GM21423 (cell line): ENCODE measurements at regions not wholly inside any gene's neighbourhood (a gene's known extent, or its start where the extent isn't known, plus 50 kb on each side); places are given as distances from the start of the nearest gene placed in this dataset.

ENCODE experiments used
- ATAC-seq: cut with Tn5 transposase; IDR thresholded peaks from one replicate; pipeline ENCODE4 v1.9.1; 2021; ENCODE audit warnings: mild to moderate bottlenecking, moderate library complexity; ENCODE audit not compliant: unreplicated experiment

DNA sequence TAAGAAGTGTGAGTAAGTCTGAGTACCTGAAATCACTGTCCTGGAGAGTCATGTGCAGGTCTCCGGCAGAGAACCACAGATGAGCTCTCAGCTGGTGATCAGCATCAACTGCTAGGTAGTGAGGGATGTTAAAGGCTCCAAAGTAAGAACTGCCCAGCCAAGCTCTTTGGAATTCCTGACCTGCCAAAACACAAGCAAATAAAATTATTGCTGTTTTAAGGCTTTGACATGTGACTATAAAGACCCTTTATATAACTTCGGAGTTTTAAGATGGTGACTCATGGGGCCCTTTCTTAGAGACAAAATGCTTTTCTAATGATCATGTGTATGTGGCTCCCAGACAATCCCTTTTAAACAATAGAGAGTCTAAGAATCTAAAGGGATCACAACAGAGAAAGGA lies 855.7 kb downstream of the TRIB2 start:
- ATAC-seq: no peak

DNA sequence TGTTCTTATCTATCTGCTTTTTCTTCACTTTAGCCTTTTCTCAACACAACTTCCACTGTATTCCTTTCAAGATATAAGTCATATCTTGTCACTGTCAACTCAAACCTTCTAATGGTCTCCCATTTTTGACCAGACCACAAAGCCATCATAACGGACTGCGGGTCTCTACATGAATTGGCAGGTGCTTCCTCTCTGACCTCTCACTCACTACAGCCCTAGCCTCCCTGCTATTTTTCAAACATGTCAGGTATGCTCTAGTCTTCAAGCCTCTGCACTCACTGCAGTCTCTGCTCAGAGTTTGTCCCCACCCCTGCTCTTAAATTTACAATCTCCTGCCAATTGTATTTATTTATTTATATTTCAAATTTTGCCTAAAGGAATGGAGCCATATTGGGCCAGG lies 858.1 kb downstream of the TRIB2 start:
- ATAC-seq: no peak

- no peak for ATAC-seq
Observed at GRCh38 chr2:13576406-13577036, 859.8 kb downstream of the TRIB2 start.

GRCh38 chr2:13578547-13578946 lies 861.8 kb downstream of the TRIB2 start:
- no peak for ATAC-seq

DNA sequence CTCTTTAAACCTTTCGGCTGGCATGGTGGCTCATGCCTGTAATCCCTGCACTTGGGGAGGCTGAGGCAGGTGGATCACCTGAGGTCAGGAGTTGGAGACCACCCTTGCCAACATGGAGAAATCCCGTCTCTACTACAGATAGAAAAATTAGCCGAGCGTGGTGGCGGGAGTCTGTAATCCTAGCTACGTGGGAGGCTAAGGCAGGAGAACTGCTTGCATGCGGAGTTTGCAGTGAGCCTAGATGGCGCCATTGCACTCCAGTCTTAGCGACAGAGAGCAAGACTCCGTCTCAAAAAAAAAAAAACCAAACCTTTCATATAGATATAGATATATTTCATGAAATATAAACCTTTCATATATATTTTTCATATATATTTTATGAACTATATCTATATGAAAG lies 864.7 kb downstream of the TRIB2 start:
- no peak for ATAC-seq

DNA sequence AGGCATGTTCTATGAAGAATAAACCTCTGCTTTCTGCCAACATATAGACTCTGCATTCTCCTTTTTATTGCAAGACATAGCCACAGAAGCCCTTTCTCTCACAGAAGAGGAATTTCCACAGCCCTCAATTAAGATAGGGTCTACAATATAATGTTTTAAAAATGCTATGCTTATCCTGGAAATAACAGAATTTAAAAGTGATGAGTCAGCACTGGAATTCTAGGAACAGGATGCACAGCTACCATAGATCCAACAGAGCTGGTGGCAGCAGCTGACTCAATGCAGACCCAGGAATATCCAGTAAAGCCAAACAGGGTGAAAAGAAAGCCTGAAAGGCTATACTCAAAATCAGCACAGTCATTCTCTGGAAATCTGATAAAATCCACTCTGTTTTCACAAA lies 866.9 kb downstream of the TRIB2 start:
- no peak for ATAC-seq

DNA sequence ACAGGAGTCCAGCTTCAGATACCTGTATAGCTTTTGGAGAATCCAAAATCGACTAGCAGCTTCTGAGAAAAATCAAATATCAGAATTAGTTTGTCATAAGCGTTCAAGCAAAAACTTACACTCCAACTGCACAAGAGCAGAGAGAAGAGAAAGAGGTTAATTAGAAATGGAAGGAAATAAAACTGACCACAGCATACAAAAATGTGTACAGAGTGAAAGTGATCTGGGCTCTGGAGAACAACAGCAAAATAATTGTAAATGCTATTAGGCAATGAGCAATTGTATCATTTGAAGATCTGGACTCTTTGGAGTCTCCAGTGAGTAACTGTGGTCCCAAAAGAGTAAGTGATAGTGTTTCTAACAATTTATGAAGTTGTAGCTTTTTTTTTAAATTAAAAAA lies 867.3 kb downstream of the TRIB2 start:
- ATAC-seq: no peak

DNA sequence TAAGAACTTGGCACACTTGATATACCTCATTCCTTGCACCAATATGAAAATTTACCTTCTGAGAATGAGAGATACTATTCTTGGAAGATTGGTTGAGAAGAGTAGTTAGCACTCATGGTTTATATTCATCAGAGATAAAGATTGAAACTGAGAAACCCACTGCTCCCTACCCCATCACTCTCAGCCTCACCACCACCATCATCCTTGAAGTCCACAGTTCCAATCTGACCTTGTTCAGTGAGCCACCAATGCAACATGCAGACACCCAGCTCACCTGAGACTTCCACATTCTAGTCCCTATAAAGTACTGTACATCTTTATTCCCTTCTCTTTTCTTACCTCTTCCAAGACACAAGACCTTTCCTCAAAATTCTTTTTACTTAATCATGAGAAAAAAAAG lies 869.0 kb downstream of the TRIB2 start:
- no peak for ATAC-seq

DNA sequence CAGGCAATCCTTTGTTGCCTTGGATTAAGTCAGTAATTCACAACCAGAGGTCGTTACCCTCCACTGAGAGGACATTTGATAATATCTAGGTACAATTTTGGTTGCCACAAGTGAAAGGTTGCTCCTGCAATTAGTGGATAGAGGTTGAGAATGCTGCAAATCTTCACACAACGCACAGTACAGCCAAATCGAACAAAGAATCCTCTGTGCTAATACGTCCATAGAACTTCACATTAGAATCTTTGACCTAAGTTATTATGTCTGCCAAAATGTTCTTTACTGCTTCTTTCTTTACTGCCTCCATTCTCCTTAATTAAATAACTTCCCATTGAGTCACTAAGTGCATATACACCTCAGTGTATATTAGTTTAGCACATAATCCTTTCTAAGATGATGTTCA lies 879.5 kb downstream of the TRIB2 start:
- ATAC-seq: no peak

- ATAC-seq: no peak
Observed at GRCh38 chr2:13597176-13597575, 880.4 kb downstream of the TRIB2 start.

GRCh38 chr2:13601506-13601905 lies 884.8 kb downstream of the TRIB2 start:
- no peak for ATAC-seq

- no peak for ATAC-seq
Observed at GRCh38 chr2:13604951-13605661, 888.4 kb downstream of the TRIB2 start.

DNA sequence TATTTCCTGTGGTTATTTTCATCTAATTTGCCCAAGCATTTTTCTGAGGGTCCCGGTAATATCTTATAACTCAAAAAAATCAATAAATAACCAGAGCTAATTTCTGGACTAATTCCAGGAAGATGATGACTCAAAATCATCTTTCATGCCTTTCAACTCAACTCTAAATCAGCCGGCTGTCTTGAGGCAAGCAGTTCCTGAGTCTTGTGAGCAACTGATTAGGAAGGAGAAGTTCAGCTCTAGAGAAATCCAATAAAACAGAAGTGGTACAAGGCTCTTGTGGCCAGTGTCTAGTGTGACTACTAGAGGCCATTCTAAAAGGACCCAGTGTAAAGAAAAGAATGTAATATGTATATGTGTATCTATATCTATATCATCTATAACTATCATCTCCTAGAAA lies 890.4 kb downstream of the TRIB2 start:
- no peak for ATAC-seq

- ATAC-seq: no peak
Observed at GRCh38 chr2:13611939-13612338, 895.2 kb downstream of the TRIB2 start.

DNA sequence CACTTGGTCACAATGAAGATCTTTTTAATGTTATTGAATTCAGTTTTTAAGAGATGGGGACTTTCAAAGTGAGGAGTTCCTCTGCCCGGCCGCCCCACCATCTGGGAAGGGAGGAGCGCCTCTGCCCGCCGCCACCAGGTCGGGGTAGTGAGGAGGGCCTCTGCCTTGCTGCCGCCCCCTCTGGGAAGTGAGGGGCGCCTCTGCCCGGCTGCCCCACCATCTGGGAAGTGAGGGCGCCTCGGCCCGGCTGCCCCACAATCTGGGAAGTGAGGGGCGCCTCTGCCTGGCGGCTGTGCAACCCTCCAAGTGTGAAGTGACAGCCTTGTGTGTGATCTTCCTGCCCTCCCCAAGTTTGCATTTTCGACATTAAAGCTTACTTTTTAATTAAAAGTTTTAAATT lies 899.3 kb downstream of the TRIB2 start:
- no peak for ATAC-seq

DNA sequence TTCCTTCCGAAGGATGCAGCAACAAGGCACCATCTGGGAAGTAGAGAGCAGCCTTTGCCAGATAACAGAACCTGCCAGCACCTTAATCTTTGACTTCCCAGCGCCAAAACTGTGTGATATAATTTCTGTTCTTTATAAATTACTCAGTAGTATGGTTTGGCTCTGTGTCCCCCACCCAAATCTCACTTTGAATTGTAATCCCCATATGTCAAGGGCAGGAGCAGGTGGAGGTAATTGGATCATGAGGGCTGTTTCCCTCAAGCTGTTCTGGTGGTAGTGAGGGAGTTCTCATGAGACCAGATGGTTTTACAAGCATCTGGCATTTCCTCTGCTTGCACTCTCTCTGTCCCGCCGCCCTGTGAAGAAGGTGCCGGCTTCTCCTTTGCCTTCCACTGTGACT lies 899.9 kb downstream of the TRIB2 start:
- no peak for ATAC-seq

GRCh38 chr2:13628122-13628521 lies 911.4 kb downstream of the TRIB2 start:
- no peak for ATAC-seq

GRCh38 chr2:13638181-13638580 lies 921.4 kb downstream of the TRIB2 start:
- ATAC-seq: no peak

DNA sequence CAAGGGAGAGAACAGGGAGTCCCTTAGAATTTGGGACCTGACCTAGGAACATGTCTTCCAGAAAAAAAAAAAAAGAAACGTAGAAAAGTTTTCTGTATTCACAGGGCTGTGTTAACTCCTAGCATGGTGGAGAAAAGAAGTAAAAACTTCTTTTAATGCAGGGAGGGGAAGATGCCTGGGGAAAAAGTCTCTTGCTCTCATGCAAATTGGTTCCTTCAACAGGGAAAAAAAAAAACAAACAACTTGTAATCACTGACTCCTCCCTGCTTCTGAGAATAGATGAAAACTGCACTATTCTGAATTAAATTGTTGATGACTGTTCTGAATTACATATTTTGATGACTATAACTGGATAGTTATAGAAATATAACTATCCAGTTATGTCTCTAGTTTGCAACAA lies 933.2 kb downstream of the TRIB2 start:
- ATAC-seq: no peak

DNA sequence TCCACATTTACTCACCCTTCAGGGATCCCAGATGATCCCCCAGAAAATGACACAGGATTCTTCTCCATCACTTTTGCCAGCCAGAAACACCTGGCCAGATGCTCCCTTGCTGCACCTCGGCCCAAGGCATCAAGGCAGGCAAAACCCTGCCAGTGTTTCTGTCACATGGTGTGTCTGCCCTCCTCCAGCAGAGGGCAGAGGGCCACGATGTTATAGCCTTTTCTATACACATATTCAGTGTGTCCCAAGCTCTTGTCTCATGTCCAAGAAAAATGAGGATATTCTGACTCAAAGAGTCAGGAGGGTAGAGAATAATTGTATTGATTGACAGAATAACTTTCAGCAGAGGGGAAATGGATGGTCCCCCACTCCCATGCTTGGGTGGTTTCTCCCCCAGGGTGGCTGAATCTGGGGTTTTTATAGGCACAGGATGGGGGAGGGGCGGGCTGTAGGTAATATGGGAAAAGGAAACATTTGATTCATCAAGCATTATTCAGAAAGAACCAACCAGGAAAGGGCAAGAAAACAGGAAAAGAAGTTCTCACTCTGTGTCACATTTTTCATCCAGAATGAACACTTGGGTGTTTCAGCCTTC lies 933.9 kb downstream of the TRIB2 start:
- ATAC-seq: no peak

- peak; percentile 64 for ATAC-seq
Observed at GRCh38 chr2:13651684-13652131, 935.0 kb downstream of the TRIB2 start.

DNA sequence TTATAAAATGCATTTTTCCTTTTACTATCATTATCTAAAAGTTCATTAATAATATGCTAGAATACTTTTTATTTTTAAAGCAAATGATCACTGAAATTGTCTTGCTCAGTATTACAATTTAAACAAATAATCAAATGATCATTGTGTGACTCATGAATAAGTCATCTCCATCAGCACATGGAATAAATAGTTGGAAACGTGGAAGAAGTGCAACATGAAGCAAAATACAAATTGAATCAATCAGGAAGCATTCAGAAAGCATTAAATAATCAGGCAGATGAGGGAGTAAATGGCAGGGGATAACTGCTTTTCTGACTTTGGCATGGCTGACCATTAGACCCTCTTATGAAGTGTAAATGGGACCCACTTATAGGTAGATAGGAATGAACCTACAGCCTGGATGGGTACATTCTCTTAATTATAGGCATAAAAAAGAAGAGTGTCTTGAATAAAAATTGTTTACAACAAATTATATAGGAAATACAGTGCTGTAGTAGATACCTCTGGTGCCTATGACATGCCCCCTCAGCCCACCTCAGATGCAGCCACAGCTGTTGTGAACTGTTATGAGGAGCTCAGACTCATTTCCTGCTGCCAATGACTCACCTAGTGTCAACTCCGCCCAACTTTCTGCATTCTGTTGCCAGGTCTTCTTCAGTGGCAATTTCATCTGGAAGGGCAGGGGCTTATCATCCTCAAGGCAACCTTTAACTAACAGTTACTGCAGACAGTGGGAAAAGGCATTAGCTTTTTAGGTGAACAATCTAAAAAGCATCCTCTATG lies 936.0 kb downstream of the TRIB2 start:
- ATAC-seq: no peak
